DMS 273 (cell line): ENCODE measurements at regions not wholly inside any gene's neighbourhood (a gene's known extent, or its start where the extent isn't known, plus 50 kb on each side); places are given as distances from the start of the nearest gene placed in this dataset.

ENCODE experiments used
- DNase-seq: peaks from one replicate; lab custom pipeline; 2025; ENCODE audit not compliant: unreplicated experiment; lab: John Stamatoyannopoulos, UW

DNA sequence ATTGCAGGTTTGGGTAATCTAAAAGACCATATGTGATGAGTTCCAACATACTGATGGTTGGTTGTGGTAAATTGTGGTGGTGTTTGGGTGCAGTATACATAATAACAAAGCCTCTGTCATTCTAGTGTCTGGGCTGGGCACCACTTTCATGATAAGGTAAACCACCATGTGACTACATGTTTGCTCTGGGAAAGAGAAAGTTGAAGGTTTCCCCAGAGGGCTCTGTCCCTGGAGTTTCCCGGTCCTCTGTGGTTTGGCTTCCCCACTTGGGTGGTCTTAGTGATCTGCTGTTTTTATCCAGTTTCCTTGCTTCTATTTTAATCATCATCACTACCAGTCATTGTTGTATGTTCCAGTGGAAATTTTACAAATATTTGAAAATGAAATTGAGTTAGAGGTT is 55.9 kb upstream of the TSPAN2 start:
- no peak for DNase-seq

DNA sequence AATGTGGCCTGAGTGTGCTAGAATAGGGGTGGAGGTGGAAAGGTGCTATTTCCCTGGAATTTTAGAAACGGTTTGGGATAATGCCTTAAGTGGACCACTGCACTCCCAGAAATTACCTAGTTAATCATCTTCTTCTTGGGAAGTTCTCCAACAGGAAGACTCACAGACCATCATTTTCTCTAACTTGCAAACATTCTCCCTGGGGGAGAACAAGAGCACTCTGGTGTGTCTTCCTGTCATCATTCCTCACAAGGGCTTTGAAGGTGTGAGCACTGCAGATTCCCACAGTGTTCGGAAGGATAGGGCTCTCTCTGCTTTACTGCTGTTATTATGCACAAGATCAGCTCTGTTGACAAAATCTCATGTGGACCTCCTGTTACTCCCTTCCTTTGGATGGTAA is 54.9 kb upstream of the TSPAN2 start:
- no peak for DNase-seq

DNA sequence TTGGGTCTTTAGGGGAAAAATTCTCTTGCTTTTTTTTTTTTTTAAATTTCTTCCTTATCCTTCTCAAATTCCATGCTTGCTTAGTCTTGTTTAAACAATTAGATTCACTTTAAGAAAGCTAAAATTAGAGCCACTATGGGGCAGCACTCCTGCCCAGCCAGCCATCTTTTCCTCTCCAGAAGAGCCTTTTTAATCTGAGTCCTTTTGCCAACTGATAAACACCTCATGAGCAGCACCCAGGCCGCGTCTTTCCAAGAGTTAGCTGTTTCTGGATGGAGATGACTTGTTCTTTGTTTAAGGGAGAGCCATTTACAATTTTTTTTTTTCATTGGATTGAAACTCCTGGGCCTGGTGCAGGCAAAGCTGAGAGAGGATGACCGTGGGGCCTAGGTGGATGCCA is 53.3 kb upstream of the TSPAN2 start:
- DNase-seq, result peak; percentile 12

DNA sequence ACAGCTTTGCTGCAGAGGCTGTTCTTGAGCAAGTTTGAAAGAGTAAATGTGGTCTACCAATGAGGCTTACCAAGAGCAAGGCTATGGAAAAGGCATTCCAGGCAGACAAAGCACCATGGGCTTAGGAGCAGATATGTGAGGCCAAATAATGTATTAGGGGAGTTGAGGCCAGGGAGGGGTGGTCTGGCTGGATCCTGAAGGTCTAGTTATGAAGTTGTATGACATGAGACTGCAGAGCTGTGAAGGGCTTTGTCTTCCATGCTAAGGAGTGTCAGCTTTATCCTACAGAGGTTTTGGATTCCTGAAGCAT is 51.8 kb upstream of the TSPAN2 start:
- no peak for DNase-seq

DNA sequence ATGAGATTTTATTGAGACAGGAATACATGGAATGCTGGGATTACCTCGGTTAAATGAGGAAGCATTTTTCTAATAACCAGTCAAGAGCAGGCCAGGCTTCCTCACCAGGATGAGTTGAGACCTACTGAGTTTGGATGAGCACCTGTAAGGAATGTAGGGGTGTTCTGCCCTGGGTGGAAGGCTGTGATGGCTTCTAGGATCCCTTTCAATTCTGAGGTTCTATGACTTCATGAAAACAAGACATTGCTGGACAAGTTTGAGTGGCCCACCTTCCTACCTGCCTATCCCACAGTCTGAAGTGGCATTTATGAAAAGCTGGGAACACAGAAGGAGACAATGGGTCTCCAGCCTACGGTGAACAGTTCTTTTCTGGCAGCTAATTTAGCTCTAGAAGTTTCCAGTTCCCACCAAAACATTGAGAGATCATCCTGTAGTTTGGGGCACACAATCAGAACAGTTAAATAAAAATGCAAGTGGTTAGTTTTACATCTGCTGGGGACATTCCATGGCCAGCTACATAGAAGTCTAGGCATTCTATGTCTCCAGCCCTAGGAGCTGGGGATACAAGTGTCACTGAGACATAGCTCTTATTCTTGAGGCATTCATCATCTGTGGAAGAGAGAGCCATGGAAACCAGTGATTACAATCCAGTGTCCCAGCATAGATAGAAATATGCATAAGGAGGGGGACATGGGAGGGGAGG is 51.3 kb upstream of the TSPAN2 start:
- no peak for DNase-seq

DNA sequence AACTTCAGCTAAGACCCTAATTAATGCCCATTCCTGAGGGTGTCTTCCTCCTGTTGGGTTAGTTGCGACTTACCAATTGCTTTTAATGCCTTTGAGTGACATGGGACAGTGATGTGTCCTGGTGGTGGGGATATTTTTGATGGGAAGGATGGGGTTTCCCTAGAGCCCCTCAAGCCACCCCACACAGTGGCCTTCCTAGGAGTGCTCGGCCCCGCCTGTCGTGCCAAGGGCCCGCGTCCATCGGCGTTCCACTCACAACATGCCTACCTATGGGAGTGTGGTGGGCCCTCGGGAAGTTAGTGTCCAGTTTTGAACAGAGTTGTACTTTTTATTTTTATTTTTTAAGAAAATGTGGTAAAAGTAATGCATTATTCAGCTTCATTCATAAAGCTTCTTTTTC is 50.1 kb upstream of the TSPAN2 start:
- DNase-seq, result no peak
